HEK293 (cell line): ENCODE measurements at regions not wholly inside any gene's neighbourhood (a gene's known extent, or its start where the extent isn't known, plus 50 kb on each side); places are given as distances from the start of the nearest gene placed in this dataset.

Experiments
- CTCF ChIA-PET: fragments of 350-600 bp; formaldehyde crosslinking; extraction: SDS; loops from one replicate; lab custom pipeline; 2021; ENCODE audit warnings: antibody characterized with exemption; lab: Yijun Ruan, JAX
- POLR2A ChIA-PET: fragments of 300-600 bp; formaldehyde crosslinking; extraction: SDS; loops from one replicate; lab custom pipeline; 2020; ENCODE audit warnings: antibody characterized with exemption, inconsistent platforms; lab: Yijun Ruan, JAX
- H3K27ac ChIP-seq: fragments of 200-500 bp; sonication (Bioruptor generic); 2 replicates; pipeline ENCODE4 v1.5.1; 2014; ENCODE audit warnings: low read depth, low read length, control low read depth, inconsistent platforms; ENCODE audit errors: extremely low read depth
- H3K36me3 ChIP-seq, 2 experiments: fragments of 200-500 bp in 1 of 2; sonication (Bioruptor generic) in 1 of 2; 1 replicate in 1 of 2; 2 replicates in 1 of 2; pipeline ENCODE4 v1.5.1; 2014 to 2017; ENCODE audit warnings: inconsistent platforms in 2 of 2, low read length in 2 of 2; ENCODE audit not compliant: control insufficient read depth in 2 of 2, insufficient read depth in 1 of 2
- H3K4me1 ChIP-seq: fragments of 200-500 bp; sonication (Bioruptor generic); 2 replicates; pipeline ENCODE4 v1.5.1; 2014; ENCODE audit warnings: mild to moderate bottlenecking, low read length, inconsistent platforms; ENCODE audit not compliant: control insufficient read depth, insufficient read depth
- H3K4me3 ChIP-seq: 2 replicates; pipeline ENCODE4 v1.5.1; 2011; ENCODE audit warnings: low read depth, mild to moderate bottlenecking, control low read depth, low read length, moderate library complexity
- H3K9me3 ChIP-seq: fragments of 200-500 bp; sonication (Bioruptor generic); 2 replicates; pipeline ENCODE4 v1.5.1; 2014; ENCODE audit warnings: low read depth, low read length, inconsistent platforms; ENCODE audit not compliant: control insufficient read depth, insufficient read depth
- BCL11A ChIP-seq: fragments of 450-650 bp; formaldehyde crosslinking; IDR thresholded peaks from 2 replicates; pipeline ENCODE4 v1.5.1; 2016; ENCODE audit warnings: low read depth, missing biosample characterization, missing genetic modification characterization
- GLIS1 ChIP-seq: fragments of 450-650 bp; formaldehyde crosslinking; IDR thresholded peaks from 2 replicates; pipeline ENCODE4 v1.5.1; 2016; ENCODE audit warnings: missing biosample characterization, missing genetic modification characterization
- HIC1 ChIP-seq: fragments of 450-650 bp; formaldehyde crosslinking; IDR thresholded peaks from 2 replicates; pipeline ENCODE4 v1.5.1; 2016; ENCODE audit warnings: missing biosample characterization, missing genetic modification characterization
- INSM2 ChIP-seq: fragments of 450-650 bp; formaldehyde crosslinking; IDR thresholded peaks from 2 replicates; pipeline ENCODE4 v1.5.1; 2016; ENCODE audit warnings: missing biosample characterization, missing genetic modification characterization
- SP7 ChIP-seq: fragments of 450-650 bp; formaldehyde crosslinking; IDR thresholded peaks from 2 replicates; pipeline ENCODE4 v1.5.1; 2016; ENCODE audit warnings: missing biosample characterization, missing genetic modification characterization
- TRIM28 ChIP-seq: IDR thresholded peaks from 2 replicates; pipeline ENCODE4 v1.6.1; 2011; ENCODE audit warnings: low read length, control low read depth, borderline replicate concordance
- ZFP69B ChIP-seq: fragments of 450-650 bp; formaldehyde crosslinking; IDR thresholded peaks from 2 replicates; pipeline ENCODE4 v1.5.1; 2016; ENCODE audit warnings: missing biosample characterization, missing genetic modification characterization
- ZNF138 ChIP-seq: fragments of 450-650 bp; formaldehyde crosslinking; IDR thresholded peaks from 2 replicates; pipeline ENCODE4 v1.5.1; 2016; ENCODE audit warnings: missing biosample characterization, missing genetic modification characterization, borderline replicate concordance
- ZNF394 ChIP-seq: fragments of 450-650 bp; formaldehyde crosslinking; IDR thresholded peaks from 2 replicates; pipeline ENCODE4 v1.5.1; 2016; ENCODE audit warnings: missing biosample characterization, missing genetic modification characterization, mild to moderate bottlenecking, moderate library complexity, borderline replicate concordance
- ZNF404 ChIP-seq: fragments of 450-650 bp; formaldehyde crosslinking; IDR thresholded peaks from 2 replicates; pipeline ENCODE4 v1.5.1; 2017; ENCODE audit warnings: missing biosample characterization, missing genetic modification characterization
- ZNF473 ChIP-seq: fragments of 450-650 bp; formaldehyde crosslinking; IDR thresholded peaks from 2 replicates; pipeline ENCODE4 v1.5.1; 2017; ENCODE audit warnings: missing biosample characterization, missing genetic modification characterization
- ZNF585B ChIP-seq: fragments of 450-650 bp; formaldehyde crosslinking; IDR thresholded peaks from 2 replicates; pipeline ENCODE4 v1.5.1; 2016; ENCODE audit warnings: missing biosample characterization, missing genetic modification characterization
- ZNF596 ChIP-seq: fragments of 450-650 bp; IDR thresholded peaks from 2 replicates; pipeline ENCODE4 v1.5.0; 2018; ENCODE audit warnings: missing biosample characterization, mild to moderate bottlenecking, missing genetic modification characterization, moderate library complexity
- ZNF600 ChIP-seq: fragments of 450-650 bp; formaldehyde crosslinking; IDR thresholded peaks from 2 replicates; pipeline ENCODE4 v1.5.1; 2016; ENCODE audit warnings: missing biosample characterization, missing genetic modification characterization
- ZSCAN30 ChIP-seq: fragments of 450-650 bp; IDR thresholded peaks from 2 replicates; pipeline ENCODE4 v1.5.1; 2018; ENCODE audit warnings: missing biosample characterization, mild to moderate bottlenecking, missing genetic modification characterization, moderate library complexity
- ZXDB ChIP-seq: fragments of 450-650 bp; formaldehyde crosslinking; IDR thresholded peaks from 2 replicates; pipeline ENCODE4 v1.5.1; 2016; ENCODE audit warnings: missing biosample characterization, missing genetic modification characterization
- TF ChIP-seq, protein P1 (sequence below): fragments of 450-650 bp; formaldehyde crosslinking; IDR thresholded peaks from 2 replicates; pipeline ENCODE4 v1.5.1; 2016; ENCODE audit warnings: missing biosample characterization, missing genetic modification characterization
- TF ChIP-seq, protein P2 (sequence below): fragments of 450-650 bp; formaldehyde crosslinking; IDR thresholded peaks from 2 replicates; pipeline ENCODE4 v1.5.1; 2016; ENCODE audit warnings: missing biosample characterization, missing genetic modification characterization, low read depth

DNA sequence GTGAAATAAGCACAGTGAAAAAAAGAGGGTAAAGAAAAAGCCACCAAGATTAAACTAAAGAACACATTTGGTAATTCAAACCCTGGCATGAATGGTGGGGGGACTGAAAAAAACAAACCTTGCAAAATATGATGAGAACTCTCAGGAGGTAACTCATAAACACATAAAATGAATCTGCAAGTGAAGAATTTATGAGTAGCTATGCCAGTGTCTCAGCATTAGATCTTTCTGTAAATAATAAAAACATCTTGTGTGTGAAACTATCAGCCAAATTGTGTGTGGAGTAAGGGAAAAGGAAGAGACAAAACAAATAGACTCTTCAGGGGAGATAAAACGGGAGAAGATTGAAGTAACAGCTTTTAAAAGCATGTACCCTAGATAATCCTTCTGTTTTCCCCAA lies 129.6 kb upstream of the SPEF2 start:
- Histone ChIP-seq H3K27ac (peak overlapping the region; percentile 42), H3K4me3 (no peak overlapping the region), H3K9me3 (no peaks in the 10 kb centered on the region), H3K36me3 (no peaks in the 10 kb centered on the region), H3K4me1 (peaks cover 31% of the 10 kb centered on the region)
- POLR2A ChIA-PET: interaction anchor here (1.3 kb wide), 1 partner anchor 259 kb away, joined by 3 read pairs; no protein-coding TSS in a partner anchor
- TF ChIP-seq GLIS1 (tag by site-specific recombination) (peak; percentile 54), ZNF394 (tag by site-specific recombination) (no peak)
- CTCF ChIA-PET: interaction anchor here (1.8 kb wide), 1 partner anchor 9 kb away, joined by 4 read pairs; no protein-coding TSS in a partner anchor

DNA sequence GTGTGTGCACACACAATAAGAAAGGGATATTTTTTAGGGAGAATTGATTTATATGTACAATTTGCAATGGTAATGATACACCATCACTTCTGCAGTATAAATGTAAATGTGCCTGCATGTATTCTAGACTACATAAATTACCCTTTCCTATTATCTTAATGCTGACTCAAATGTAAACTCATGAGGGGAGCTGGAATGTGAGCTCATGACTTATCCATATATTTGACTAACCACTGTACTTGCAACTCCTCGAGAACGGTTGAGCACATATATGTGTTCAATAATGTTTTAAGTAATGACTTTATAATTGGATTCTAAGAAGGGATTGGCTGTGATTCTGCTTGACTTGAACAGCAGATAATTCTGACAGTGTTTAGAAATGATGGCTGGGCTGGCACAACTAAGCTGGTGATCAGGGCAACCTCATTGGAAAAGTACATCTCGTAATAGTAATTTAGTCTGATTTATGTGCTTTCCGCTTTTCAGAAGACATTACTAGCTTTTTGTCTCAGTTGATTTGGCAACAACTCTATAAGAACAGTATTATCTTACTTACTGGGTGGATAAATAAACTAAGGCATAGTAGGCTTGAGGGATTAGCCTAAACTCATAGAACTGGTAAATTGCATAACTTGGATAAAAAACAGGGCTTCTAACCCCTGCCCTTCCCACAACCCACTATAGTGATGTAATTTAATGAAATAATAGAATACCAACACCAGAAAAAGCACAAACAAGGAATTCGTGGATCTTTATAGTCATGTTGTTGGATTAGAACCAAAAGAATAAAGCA lies 130.2 kb upstream of the SPEF2 start:
- POLR2A ChIA-PET: interaction anchor here (1.3 kb wide), 1 partner anchor 259 kb away, joined by 3 read pairs; no protein-coding TSS in a partner anchor
- Histone ChIP-seq H3K27ac (peak overlapping the region; percentile 42), H3K4me3 (no peak overlapping the region), H3K9me3 (no peaks in the 10 kb centered on the region), H3K36me3 (no peaks in the 10 kb centered on the region), H3K4me1 (peaks cover 31% of the 10 kb centered on the region)
- TF ChIP-seq ZNF600 (tag by site-specific recombination): no peak
- peak; percentile 20; the same call in 1 of the 2 replicates for TF ChIP-seq GLIS1 (tag by site-specific recombination)
- no peak for TF ChIP-seq ZNF596
- CTCF ChIA-PET: interaction anchor here (0.6 to 1.8 kb wide), 4 partner anchors 8 to 290 kb away, joined by 3 to 4 read pairs (median 3); no protein-coding TSS in a partner anchor

GRCh38 chr5:35485487-35485886 lies 132.2 kb upstream of the SPEF2 start:
- ChIA-PET POLR2A (no interaction called here), CTCF (no interaction called here)
- Histone ChIP-seq H3K9me3 (no peaks in the 10 kb centered on the region), H3K4me1 (peaks cover 31% of the 10 kb centered on the region), H3K36me3 (no peaks in the 10 kb centered on the region), H3K4me3 (no peak overlapping the region), H3K27ac (no peak overlapping the region)
- no peak for TF ChIP-seq ZNF404 (tag by site-specific recombination)
- no peak for TF ChIP-seq SP7 (tag by site-specific recombination)
- TF ChIP-seq, protein P1, sequence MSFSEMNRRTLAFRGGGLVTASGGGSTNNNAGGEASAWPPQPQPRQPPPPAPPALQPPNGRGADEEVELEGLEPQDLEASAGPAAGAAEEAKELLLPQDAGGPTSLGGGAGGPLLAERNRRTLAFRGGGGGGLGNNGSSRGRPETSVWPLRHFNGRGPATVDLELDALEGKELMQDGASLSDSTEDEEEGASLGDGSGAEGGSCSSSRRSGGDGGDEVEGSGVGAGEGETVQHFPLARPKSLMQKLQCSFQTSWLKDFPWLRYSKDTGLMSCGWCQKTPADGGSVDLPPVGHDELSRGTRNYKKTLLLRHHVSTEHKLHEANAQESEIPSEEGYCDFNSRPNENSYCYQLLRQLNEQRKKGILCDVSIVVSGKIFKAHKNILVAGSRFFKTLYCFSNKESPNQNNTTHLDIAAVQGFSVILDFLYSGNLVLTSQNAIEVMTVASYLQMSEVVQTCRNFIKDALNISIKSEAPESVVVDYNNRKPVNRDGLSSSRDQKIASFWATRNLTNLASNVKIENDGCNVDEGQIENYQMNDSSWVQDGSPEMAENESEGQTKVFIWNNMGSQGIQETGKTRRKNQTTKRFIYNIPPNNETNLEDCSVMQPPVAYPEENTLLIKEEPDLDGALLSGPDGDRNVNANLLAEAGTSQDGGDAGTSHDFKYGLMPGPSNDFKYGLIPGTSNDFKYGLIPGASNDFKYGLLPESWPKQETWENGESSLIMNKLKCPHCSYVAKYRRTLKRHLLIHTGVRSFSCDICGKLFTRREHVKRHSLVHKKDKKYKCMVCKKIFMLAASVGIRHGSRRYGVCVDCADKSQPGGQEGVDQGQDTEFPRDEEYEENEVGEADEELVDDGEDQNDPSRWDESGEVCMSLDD: no peak
- TF ChIP-seq ZNF138 (tag by site-specific recombination): no peak
- TF ChIP-seq ZXDB: no peak
- TF ChIP-seq ZNF473 (tag by site-specific recombination): no peak
- no peak for TF ChIP-seq BCL11A (tag by site-specific recombination)
- no peak for TF ChIP-seq TRIM28
- no peak for TF ChIP-seq INSM2 (tag by site-specific recombination)
- TF ChIP-seq ZSCAN30 (tag by site-specific recombination): no peak
- TF ChIP-seq ZNF585B: no peak
- TF ChIP-seq HIC1 (tag by site-specific recombination): no peak
- TF ChIP-seq ZFP69B: no peak
- TF ChIP-seq, protein P2, sequence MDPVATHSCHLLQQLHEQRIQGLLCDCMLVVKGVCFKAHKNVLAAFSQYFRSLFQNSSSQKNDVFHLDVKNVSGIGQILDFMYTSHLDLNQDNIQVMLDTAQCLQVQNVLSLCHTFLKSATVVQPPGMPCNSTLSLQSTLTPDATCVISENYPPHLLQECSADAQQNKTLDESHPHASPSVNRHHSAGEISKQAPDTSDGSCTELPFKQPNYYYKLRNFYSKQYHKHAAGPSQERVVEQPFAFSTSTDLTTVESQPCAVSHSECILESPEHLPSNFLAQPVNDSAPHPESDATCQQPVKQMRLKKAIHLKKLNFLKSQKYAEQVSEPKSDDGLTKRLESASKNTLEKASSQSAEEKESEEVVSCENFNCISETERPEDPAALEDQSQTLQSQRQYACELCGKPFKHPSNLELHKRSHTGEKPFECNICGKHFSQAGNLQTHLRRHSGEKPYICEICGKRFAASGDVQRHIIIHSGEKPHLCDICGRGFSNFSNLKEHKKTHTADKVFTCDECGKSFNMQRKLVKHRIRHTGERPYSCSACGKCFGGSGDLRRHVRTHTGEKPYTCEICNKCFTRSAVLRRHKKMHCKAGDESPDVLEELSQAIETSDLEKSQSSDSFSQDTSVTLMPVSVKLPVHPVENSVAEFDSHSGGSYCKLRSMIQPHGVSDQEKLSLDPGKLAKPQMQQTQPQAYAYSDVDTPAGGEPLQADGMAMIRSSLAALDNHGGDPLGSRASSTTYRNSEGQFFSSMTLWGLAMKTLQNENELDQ (tag by site-specific recombination): no peak
